ENCODE measurements at regions not wholly inside any gene's neighbourhood (a gene's known extent, or its start where the extent isn't known, plus 50 kb on each side); places are given as distances from the start of the nearest gene placed in this dataset.

DNA sequence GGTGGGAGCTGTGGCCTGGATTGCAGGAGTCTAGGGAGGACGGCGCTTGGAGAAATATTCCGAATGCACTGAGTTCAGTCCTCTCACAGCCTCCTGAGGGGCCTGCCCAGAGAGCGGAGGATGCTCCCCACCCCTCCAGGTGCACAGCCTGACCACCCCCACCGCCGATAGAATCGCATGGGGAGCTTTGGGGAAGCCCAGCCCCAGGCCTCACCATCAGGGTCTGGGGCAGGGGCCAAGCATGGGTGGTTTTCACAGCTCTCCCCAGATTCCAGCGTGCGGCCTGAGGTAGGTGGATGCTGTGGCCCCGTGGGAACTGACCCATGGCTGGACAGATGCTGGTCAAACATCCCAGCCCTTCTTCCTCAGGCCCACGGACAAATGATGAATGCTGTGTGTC is 79.9 kb upstream of the OLFM1 start (continued):
- no peak for TF ChIP-seq ZNF354C (tag by site-specific recombination; IDR thresholded peaks at IDR 0.05; ENCODE audit: borderline replicate concordance, low read depth)
- no peak for TF ChIP-seq ZSCAN23 (tag by site-specific recombination; IDR thresholded peaks at IDR 0.05)
- no peak for TF ChIP-seq KLF1 (tag by site-specific recombination; IDR thresholded peaks at IDR 0.05)
- TF ChIP-seq ZNF133 (tag by site-specific recombination; IDR thresholded peaks at IDR 0.05): no peak
- TF ChIP-seq, protein P1, sequence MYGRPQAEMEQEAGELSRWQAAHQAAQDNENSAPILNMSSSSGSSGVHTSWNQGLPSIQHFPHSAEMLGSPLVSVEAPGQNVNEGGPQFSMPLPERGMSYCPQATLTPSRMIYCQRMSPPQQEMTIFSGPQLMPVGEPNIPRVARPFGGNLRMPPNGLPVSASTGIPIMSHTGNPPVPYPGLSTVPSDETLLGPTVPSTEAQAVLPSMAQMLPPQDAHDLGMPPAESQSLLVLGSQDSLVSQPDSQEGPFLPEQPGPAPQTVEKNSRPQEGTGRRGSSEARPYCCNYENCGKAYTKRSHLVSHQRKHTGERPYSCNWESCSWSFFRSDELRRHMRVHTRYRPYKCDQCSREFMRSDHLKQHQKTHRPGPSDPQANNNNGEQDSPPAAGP (tag by site-specific recombination; IDR thresholded peaks at IDR 0.05): no peak
- TF ChIP-seq, protein P2, sequence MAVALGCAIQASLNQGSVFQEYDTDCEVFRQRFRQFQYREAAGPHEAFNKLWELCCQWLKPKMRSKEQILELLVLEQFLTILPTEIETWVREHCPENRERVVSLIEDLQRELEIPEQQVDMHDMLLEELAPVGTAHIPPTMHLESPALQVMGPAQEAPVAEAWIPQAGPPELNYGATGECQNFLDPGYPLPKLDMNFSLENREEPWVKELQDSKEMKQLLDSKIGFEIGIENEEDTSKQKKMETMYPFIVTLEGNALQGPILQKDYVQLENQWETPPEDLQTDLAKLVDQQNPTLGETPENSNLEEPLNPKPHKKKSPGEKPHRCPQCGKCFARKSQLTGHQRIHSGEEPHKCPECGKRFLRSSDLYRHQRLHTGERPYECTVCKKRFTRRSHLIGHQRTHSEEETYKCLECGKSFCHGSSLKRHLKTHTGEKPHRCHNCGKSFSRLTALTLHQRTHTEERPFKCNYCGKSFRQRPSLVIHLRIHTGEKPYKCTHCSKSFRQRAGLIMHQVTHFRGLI (tag by site-specific recombination; IDR thresholded peaks at IDR 0.05): no peak
- TF ChIP-seq ZNF623 (tag by site-specific recombination; IDR thresholded peaks at IDR 0.05): no peak
- no peak for TF ChIP-seq ZNF548 (tag by site-specific recombination; IDR thresholded peaks at IDR 0.05)
- TF ChIP-seq, protein P3, sequence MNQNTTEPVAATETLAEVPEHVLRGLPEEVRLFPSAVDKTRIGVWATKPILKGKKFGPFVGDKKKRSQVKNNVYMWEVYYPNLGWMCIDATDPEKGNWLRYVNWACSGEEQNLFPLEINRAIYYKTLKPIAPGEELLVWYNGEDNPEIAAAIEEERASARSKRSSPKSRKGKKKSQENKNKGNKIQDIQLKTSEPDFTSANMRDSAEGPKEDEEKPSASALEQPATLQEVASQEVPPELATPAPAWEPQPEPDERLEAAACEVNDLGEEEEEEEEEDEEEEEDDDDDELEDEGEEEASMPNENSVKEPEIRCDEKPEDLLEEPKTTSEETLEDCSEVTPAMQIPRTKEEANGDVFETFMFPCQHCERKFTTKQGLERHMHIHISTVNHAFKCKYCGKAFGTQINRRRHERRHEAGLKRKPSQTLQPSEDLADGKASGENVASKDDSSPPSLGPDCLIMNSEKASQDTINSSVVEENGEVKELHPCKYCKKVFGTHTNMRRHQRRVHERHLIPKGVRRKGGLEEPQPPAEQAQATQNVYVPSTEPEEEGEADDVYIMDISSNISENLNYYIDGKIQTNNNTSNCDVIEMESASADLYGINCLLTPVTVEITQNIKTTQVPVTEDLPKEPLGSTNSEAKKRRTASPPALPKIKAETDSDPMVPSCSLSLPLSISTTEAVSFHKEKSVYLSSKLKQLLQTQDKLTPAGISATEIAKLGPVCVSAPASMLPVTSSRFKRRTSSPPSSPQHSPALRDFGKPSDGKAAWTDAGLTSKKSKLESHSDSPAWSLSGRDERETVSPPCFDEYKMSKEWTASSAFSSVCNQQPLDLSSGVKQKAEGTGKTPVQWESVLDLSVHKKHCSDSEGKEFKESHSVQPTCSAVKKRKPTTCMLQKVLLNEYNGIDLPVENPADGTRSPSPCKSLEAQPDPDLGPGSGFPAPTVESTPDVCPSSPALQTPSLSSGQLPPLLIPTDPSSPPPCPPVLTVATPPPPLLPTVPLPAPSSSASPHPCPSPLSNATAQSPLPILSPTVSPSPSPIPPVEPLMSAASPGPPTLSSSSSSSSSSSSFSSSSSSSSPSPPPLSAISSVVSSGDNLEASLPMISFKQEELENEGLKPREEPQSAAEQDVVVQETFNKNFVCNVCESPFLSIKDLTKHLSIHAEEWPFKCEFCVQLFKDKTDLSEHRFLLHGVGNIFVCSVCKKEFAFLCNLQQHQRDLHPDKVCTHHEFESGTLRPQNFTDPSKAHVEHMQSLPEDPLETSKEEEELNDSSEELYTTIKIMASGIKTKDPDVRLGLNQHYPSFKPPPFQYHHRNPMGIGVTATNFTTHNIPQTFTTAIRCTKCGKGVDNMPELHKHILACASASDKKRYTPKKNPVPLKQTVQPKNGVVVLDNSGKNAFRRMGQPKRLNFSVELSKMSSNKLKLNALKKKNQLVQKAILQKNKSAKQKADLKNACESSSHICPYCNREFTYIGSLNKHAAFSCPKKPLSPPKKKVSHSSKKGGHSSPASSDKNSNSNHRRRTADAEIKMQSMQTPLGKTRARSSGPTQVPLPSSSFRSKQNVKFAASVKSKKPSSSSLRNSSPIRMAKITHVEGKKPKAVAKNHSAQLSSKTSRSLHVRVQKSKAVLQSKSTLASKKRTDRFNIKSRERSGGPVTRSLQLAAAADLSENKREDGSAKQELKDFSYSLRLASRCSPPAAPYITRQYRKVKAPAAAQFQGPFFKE (tag by site-specific recombination; IDR thresholded peaks at IDR 0.05; ENCODE audit: borderline replicate concordance): no peak

DNA sequence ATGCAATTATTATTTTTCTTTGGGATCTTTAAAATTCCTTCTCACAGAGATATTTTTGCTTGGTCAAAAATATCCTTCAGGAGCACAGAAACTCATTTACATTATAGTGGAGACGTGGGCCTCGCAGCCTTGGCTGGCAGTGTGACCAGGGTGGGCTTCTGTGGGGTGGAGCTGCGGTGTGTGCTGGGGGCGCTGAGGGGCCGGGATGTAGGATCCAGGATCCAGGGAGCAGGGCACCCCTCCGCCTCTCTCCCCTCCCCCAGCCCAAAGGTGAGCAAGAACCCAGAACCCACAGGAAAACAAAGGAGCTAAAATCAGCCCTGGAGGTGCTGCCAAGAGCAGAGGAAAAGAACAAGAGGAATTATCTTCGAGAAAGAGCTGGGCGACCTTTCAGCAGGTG is 79.1 kb upstream of the OLFM1 start:
- ChIA-PET POLR2A (no interaction called here), CTCF (no interaction called here)
- Histone ChIP-seq H3K36me3 (ENCODE audit: control insufficient read depth in 2 of 2, insufficient read depth in 1 of 2, low read length in 2 of 2) (no peaks in the 10 kb centered on the region), H3K27ac (ENCODE audit: extremely low read depth, low read depth, low read length) (no peak overlapping the region), H3K4me1 (ENCODE audit: control insufficient read depth, insufficient read depth, low read length) (no peaks in the 10 kb centered on the region), H3K9me3 (ENCODE audit: control insufficient read depth, insufficient read depth, low read depth, low read length) (no peaks in the 10 kb centered on the region), H3K4me3 (ENCODE audit: low read depth, low read length) (no peak overlapping the region)
- TF ChIP-seq ZNF626 (tag by site-specific recombination; IDR thresholded peaks at IDR 0.05) (no peak), ZNF600 (tag by site-specific recombination; IDR thresholded peaks at IDR 0.05) (no peak), ZNF610 (tag by site-specific recombination; IDR thresholded peaks at IDR 0.05; ENCODE audit: borderline replicate concordance) (no peak), REPIN1 (tag by site-specific recombination; IDR thresholded peaks at IDR 0.05; ENCODE audit: low read depth) (no peak), ZNF629 (tag by site-specific recombination; IDR thresholded peaks at IDR 0.05) (no peak), TCF7L2 (IDR thresholded peaks at IDR 0.05; ENCODE audit: borderline replicate concordance, low read depth, low read length) (no peak), FEZF1 (tag by site-specific recombination; IDR thresholded peaks at IDR 0.05) (no peak), ZSCAN23 (tag by site-specific recombination; IDR thresholded peaks at IDR 0.05) (no peak), ZNF266 (tag by site-specific recombination; IDR thresholded peaks at IDR 0.05; ENCODE audit: low read depth) (no peak), PRDM1 (tag by site-specific recombination; IDR thresholded peaks at IDR 0.05) (no peak), ZNF24 (tag by site-specific recombination; IDR thresholded peaks at IDR 0.05) (no peak), GLI2 (tag by site-specific recombination; IDR thresholded peaks at IDR 0.05; ENCODE audit: borderline replicate concordance, low read depth) (no peak), SCRT1 (tag by site-specific recombination; IDR thresholded peaks at IDR 0.05; ENCODE audit: borderline replicate concordance) (no peak), ZNF324 (tag by site-specific recombination; IDR thresholded peaks at IDR 0.05) (no peak), ZNF501 (tag by site-specific recombination; IDR thresholded peaks at IDR 0.05) (no peak), ZFP69B (tag by site-specific recombination; IDR thresholded peaks at IDR 0.05) (no peak), SP7 (tag by site-specific recombination; IDR thresholded peaks at IDR 0.05) (no peak), ZNF121 (tag by site-specific recombination; IDR thresholded peaks at IDR 0.05) (no peak)
- TF ChIP-seq, protein P4, sequence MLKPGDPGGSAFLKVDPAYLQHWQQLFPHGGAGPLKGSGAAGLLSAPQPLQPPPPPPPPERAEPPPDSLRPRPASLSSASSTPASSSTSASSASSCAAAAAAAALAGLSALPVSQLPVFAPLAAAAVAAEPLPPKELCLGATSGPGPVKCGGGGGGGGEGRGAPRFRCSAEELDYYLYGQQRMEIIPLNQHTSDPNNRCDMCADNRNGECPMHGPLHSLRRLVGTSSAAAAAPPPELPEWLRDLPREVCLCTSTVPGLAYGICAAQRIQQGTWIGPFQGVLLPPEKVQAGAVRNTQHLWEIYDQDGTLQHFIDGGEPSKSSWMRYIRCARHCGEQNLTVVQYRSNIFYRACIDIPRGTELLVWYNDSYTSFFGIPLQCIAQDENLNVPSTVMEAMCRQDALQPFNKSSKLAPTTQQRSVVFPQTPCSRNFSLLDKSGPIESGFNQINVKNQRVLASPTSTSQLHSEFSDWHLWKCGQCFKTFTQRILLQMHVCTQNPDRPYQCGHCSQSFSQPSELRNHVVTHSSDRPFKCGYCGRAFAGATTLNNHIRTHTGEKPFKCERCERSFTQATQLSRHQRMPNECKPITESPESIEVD (tag by site-specific recombination; IDR thresholded peaks at IDR 0.05): no peak

Measured in HEK293 (cell line).